H1 (cell line): ENCODE measurements at regions not wholly inside any gene's neighbourhood (a gene's known extent, or its start where the extent isn't known, plus 50 kb on each side); places are given as distances from the start of the nearest gene placed in this dataset.

Source experiments
- ATF2 ChIP-seq: IDR thresholded peaks from 2 replicates; pipeline ENCODE4 v1.6.1; 2012; ENCODE audit warnings: low read length, inconsistent platforms
- BRCA1 ChIP-seq: IDR thresholded peaks from 2 replicates; pipeline ENCODE4 v1.6.1; 2012; ENCODE audit warnings: low read depth, low read length, improper control_type of control experiment
- CTCF ChIP-seq, 3 experiments: IDR thresholded peaks; 1 replicate in 2 of 3; 2 replicates in 1 of 3; pipeline versions ENCODE4 v1.5.1 to v1.6.1; 2011; ENCODE audit warnings: low read length in 3 of 3, mild to moderate bottlenecking in 3 of 3, inconsistent platforms in 2 of 3, low read depth in 1 of 3, moderate library complexity in 1 of 3; ENCODE audit not compliant: insufficient read depth in 1 of 3; ENCODE audit errors: control extremely low read depth in 1 of 3
- EP300 ChIP-seq, 2 experiments: IDR thresholded peaks; 1 replicate in 1 of 2; 2 replicates in 1 of 2; pipeline ENCODE4 v1.6.1; 2011 to 2012; ENCODE audit warnings: low read depth in 2 of 2, low read length in 2 of 2, mild to moderate bottlenecking in 2 of 2, borderline replicate concordance in 1 of 2, inconsistent platforms in 1 of 2, moderate library complexity in 1 of 2
- FOSL1 ChIP-seq: IDR thresholded peaks from 2 replicates; pipeline ENCODE4 v1.6.1; 2011; ENCODE audit warnings: mild to moderate bottlenecking, low read depth, low read length, moderate library complexity; ENCODE audit not compliant: insufficient read depth
- GABPA ChIP-seq: IDR thresholded peaks from 2 replicates; pipeline ENCODE4 v1.6.1; 2011; ENCODE audit warnings: mild to moderate bottlenecking, low read length, moderate library complexity, borderline replicate concordance; ENCODE audit not compliant: insufficient read depth
- JUND ChIP-seq: IDR thresholded peaks from 2 replicates; pipeline ENCODE4 v1.6.1; 2011; ENCODE audit warnings: mild to moderate bottlenecking, improper control_type of control experiment, low read length
- NRF1 ChIP-seq: IDR thresholded peaks from 2 replicates; pipeline ENCODE4 v1.6.1; 2011; ENCODE audit warnings: mild to moderate bottlenecking, low read depth, low read length, improper control_type of control experiment
- POLR2A ChIP-seq, 2 experiments: IDR thresholded peaks; 1 replicate in 1 of 2; 2 replicates in 1 of 2; pipeline ENCODE4 v1.6.1; 2011; ENCODE audit warnings: low read depth in 2 of 2, low read length in 2 of 2, mild to moderate bottlenecking in 2 of 2; ENCODE audit errors: control extremely low read depth in 1 of 2
- POLR2AphosphoS5 ChIP-seq: IDR thresholded peaks from 2 replicates; pipeline ENCODE4 v1.6.1; 2011; ENCODE audit warnings: low read depth, low read length

- no peak for TF ChIP-seq CTCF (IDR thresholded peaks at IDR 0.05; ENCODE audit: control extremely low read depth in 1 of 3, insufficient read depth in 1 of 3, low read depth in 1 of 3, low read length in 3 of 3)
- no peak for TF ChIP-seq BRCA1
- no peak for TF ChIP-seq NRF1
- TF ChIP-seq POLR2A (IDR thresholded peaks at IDR 0.05; ENCODE audit: control extremely low read depth in 1 of 2, low read depth in 2 of 2, low read length in 2 of 2): no peak; a peak in 1 of 3 replicates
- no peak for TF ChIP-seq GABPA
- no peak for TF ChIP-seq JUND
- no peak for TF ChIP-seq ATF2
- no peak for TF ChIP-seq EP300 (IDR thresholded peaks at IDR 0.05; ENCODE audit: borderline replicate concordance in 1 of 2, low read depth in 2 of 2, low read length in 2 of 2)
- no peak for TF ChIP-seq FOSL1
- TF ChIP-seq POLR2AphosphoS5: no peak
Observed at GRCh38 chrX:40153345-40154249, 55.8 kb upstream of the BCOR start.
